D721Med (cell line): ENCODE measurements at regions not wholly inside any gene's neighbourhood (a gene's known extent, or its start where the extent isn't known, plus 50 kb on each side); places are given as distances from the start of the nearest gene placed in this dataset.

Experiments used
- DNase-seq: peaks from one replicate; pipeline ENCODE4 v3.0.0; 2011; ENCODE audit warnings: low spot score; ENCODE audit not compliant: insufficient read length
- FAIRE-seq: peaks from 2 replicates; lab custom pipeline; 2011; peaks lifted over from hg19 to GRCh38; lab: Jason Lieb, UNC
- TF ChIP-seq, protein P1 (sequence below): IDR thresholded peaks from 2 replicates; pipeline ENCODE4 v1.5.1; 2012; ENCODE audit warnings: mild to moderate bottlenecking, control low read depth; ENCODE audit not compliant: insufficient read depth; ENCODE audit errors: missing control alignments

DNA sequence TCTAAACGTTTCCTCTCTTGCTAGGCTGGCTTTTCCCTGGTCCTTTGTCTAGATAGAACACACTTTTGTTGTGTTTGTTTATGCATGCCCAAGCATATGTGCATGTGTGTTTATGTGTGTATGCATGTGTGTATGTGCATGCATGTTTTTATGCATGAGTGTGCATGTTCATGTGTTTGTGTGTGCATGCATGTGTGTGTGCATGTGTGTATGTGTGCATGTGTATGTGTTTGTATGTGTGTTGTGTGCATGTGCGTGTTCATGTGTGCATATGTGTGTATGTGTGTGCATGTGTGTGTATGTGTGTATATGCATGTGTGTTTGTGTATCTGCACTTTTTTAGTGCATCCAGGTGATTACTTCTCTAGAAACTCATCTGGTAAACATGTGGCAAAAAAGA is 558.0 kb downstream of the GALR1 start:
- TF ChIP-seq, protein P1, sequence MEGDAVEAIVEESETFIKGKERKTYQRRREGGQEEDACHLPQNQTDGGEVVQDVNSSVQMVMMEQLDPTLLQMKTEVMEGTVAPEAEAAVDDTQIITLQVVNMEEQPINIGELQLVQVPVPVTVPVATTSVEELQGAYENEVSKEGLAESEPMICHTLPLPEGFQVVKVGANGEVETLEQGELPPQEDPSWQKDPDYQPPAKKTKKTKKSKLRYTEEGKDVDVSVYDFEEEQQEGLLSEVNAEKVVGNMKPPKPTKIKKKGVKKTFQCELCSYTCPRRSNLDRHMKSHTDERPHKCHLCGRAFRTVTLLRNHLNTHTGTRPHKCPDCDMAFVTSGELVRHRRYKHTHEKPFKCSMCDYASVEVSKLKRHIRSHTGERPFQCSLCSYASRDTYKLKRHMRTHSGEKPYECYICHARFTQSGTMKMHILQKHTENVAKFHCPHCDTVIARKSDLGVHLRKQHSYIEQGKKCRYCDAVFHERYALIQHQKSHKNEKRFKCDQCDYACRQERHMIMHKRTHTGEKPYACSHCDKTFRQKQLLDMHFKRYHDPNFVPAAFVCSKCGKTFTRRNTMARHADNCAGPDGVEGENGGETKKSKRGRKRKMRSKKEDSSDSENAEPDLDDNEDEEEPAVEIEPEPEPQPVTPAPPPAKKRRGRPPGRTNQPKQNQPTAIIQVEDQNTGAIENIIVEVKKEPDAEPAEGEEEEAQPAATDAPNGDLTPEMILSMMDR = no peak
- FAIRE-seq (peak; percentile 73), DNase-seq (no peak)

DNA sequence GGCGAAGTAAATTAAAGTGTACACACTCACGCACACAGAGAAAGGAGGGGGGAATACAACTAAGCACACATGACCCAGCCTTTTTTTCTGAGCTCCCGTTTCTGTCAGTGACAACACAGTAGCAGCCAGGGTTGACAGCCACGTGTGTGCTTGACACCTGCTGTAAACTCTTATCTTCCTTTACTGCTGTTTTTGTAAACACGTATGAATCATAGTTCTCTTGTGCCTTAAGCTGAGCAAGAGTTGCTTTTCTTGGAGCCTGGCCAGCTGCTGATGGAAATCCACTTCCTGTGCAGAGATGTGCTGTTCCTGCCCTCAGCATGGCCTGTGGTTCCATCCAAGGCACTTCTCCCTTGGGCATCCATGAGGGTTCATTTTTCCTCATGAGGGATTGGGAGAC is 561.9 kb downstream of the GALR1 start:
- FAIRE-seq (no peak), DNase-seq (no peak)
- TF ChIP-seq, protein P1 = no peak

DNA sequence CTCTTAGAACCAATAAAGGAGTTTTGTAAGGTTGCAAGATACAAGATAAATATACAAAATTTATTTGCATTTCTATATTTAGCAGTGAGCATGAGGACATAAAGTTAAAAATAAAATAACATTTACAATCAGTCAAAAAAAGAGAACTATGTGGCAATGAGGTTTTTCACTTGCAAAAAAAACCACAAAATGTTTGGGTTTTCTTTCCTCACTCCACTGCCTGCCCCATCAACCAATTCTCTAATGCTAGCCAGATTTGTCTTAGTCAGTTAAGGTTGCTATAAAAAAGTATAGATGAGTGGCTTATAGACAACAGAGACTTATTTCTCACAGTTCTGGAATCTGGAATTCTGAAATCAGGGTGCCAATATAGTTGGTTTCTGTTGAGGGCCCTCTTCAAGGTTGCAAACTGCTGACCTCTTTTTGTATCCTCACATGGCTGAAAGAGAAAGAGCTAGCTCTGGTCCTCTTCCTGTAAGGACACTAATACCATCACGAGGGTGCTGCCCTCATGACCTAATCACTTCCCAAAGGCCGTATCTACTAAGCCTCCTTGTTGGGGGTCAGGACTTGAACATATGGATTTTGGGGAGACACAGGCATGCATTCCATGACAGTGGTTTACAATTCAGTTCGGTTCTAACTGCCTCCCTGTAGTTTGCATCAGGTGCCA is 566.2 kb downstream of the GALR1 start:
- FAIRE-seq = no peak
- DNase-seq = no peak
- TF ChIP-seq, protein P1 = no peak

DNA sequence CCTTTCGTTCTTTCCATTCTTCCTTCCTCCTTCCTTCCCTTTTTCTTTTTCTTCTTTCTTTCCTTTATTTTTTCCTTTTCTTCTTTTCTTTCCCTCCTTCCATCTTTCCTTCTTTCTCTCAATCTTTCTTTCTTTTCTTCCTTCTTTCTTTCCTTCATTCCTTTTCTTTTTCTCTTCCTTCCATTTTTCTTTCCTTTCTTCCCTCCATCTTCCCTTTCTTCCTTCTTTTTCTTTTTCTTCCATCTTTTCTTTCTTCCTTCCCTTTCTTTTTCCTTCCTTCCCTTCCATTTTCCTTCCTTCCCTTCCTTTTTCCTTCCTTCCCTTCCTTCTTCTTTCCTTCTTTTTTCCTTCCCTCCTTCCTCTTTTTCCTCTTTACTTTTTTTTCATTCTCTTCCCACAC is 568.7 kb downstream of the GALR1 start:
- FAIRE-seq (no peak), DNase-seq (no peak)
- TF ChIP-seq, protein P1 = no peak

DNA sequence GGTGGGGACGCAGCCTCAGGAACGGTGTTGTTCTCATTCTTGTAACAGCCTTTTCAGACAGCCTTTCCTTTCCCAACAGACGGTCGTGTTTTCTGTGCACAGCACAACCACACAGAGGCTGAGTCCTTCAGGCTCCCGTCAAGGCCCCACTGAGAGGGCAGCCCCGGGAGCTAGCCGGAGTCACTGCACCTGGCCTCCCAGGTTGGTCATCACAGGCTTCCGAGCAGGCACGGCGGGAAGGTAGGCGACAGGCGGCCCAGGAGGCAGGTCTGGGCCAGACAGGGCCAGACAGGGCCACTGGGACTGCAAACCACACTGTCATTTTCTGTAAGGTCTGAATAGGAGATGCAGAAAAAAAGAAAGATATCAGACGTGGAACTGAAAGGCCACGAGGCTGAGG is 570.8 kb downstream of the GALR1 start:
- DNase-seq (no peak), FAIRE-seq (no peak)
- TF ChIP-seq, protein P1 = no peak

DNA sequence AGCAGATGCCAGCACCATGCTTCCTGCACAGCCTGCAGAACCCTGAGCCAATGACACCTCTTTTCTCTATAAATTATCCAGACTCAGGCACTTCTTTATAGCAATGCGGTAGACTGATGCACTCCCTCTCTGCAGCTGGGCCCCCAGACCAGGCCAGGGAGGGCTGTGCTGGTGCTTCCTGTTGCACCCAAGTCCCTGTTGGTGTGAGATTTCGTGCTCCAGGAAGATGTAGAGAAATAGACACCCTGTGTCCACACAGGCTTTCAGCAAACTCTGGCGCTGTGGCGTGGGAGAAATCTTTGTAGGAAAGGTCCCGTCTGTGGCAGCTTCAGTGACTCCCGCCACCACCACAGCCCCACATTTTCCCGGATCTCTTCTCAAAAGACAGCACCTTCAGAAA is 572.2 kb downstream of the GALR1 start:
- TF ChIP-seq, protein P1 = no peak

DNA sequence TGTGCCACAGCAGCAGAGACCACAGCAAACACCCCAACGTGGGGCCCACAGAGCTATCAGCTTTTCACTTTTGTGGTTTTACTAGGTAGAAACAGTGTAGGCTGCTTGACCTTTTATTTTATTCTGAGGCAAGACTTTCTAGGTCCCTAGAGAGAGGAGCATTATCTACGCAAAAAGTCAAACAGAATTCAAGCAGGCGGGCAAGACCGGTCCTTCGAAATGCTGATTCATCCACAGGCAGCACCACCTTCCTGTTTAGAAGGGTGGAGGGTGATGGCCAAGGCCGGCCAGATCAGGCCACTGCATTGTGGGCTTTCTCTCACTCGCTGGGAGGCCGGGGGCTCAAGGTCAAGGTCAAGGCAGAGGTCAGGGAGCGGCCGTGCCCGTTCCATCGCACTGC is 573.0 kb downstream of the GALR1 start:
- TF ChIP-seq, protein P1 = no peak
- FAIRE-seq (no peak), DNase-seq (no peak)

More for the DNA sequence above, 572.2 kb downstream of the GALR1 start:
- FAIRE-seq = no peak
- no peak for DNase-seq
